Trophoblast cell (in vitro differentiated cells and primary cell): ENCODE measurements at regions not wholly inside any gene's neighbourhood (a gene's known extent, or its start where the extent isn't known, plus 50 kb on each side); places are given as distances from the start of the nearest gene placed in this dataset.
A peak's percentile ranks its signal among the peaks of the same experiment; 100 is the strongest.

Experiments
- DNase-seq, 2 donors: peaks; one replicate each; pipeline ENCODE4 v3.0.0-alpha.2; 2016
- H2AFZ ChIP-seq: 2 replicates; pipeline ENCODE4 v1.6.1; 2013; ENCODE audit warnings: low read length, moderate library complexity, mild to moderate bottlenecking; ENCODE audit not compliant: insufficient read depth, poor library complexity
- H2AK5ac ChIP-seq: 2 replicates; pipeline ENCODE4 v1.6.1; 2013; ENCODE audit warnings: mild to moderate bottlenecking, low read length
- H2BK120ac ChIP-seq: 2 replicates; pipeline ENCODE4 v1.6.1; 2013; ENCODE audit warnings: low read length, mild to moderate bottlenecking, moderate library complexity; ENCODE audit not compliant: insufficient read depth, poor library complexity
- H2BK12ac ChIP-seq: 2 replicates; pipeline ENCODE4 v1.6.1; 2013; ENCODE audit warnings: mild to moderate bottlenecking, low read length, moderate library complexity
- H2BK5ac ChIP-seq: 2 replicates; pipeline ENCODE4 v1.6.1; 2013; ENCODE audit warnings: low read length, low read depth, moderate library complexity, mild to moderate bottlenecking; ENCODE audit not compliant: poor library complexity
- H3K14ac ChIP-seq: 2 replicates; pipeline ENCODE4 v1.6.1; 2013; ENCODE audit warnings: mild to moderate bottlenecking, low read length
- H3K18ac ChIP-seq: 2 replicates; pipeline ENCODE4 v1.6.1; 2013; ENCODE audit warnings: mild to moderate bottlenecking, low read length
- H3K23ac ChIP-seq: 2 replicates; pipeline ENCODE4 v1.6.1; 2013; ENCODE audit warnings: low read length
- H3K27ac ChIP-seq: 2 replicates; pipeline ENCODE4 v1.5.1; 2013; ENCODE audit warnings: low read depth, mild to moderate bottlenecking, inconsistent platforms, low read length, moderate library complexity
- H3K27me3 ChIP-seq: 2 replicates; pipeline ENCODE4 v1.6.1; 2013; ENCODE audit warnings: inconsistent platforms, mild to moderate bottlenecking, low read length, moderate library complexity; ENCODE audit not compliant: insufficient read depth
- H3K36me3 ChIP-seq, 2 experiments: 1 replicate in 1 of 2; 2 replicates in 1 of 2; pipeline ENCODE4 v1.6.1; 2013; ENCODE audit warnings: low read length in 2 of 2, mild to moderate bottlenecking in 2 of 2, moderate library complexity in 1 of 2; ENCODE audit not compliant: insufficient read depth in 2 of 2, control insufficient read depth in 1 of 2
- H3K4ac ChIP-seq: 2 replicates; pipeline ENCODE4 v1.6.1; 2013; ENCODE audit warnings: low read depth, mild to moderate bottlenecking, low read length, moderate library complexity
- H3K4me1 ChIP-seq, 2 experiments: 1 replicate in 1 of 2; 2 replicates in 1 of 2; pipeline ENCODE4 v1.6.1; 2013; ENCODE audit warnings: low read length in 2 of 2, mild to moderate bottlenecking in 2 of 2, moderate library complexity in 1 of 2; ENCODE audit not compliant: insufficient read depth in 2 of 2, control insufficient read depth in 1 of 2
- H3K4me2 ChIP-seq: 2 replicates; pipeline ENCODE4 v1.6.1; 2013; ENCODE audit warnings: inconsistent platforms, mild to moderate bottlenecking, low read length, moderate library complexity
- H3K4me3 ChIP-seq: 2 replicates; pipeline ENCODE4 v1.5.1; 2013; ENCODE audit warnings: mild to moderate bottlenecking, low read depth, low read length, inconsistent platforms
- H3K79me1 ChIP-seq: one replicate; pipeline ENCODE4 v1.6.1; 2013; ENCODE audit warnings: low read length
- H3K79me2 ChIP-seq: 2 replicates; pipeline ENCODE4 v1.6.1; 2013; ENCODE audit warnings: low read length, mild to moderate bottlenecking; ENCODE audit not compliant: control insufficient read depth, insufficient read depth, poor library complexity
- H3K9ac ChIP-seq: 2 replicates; pipeline ENCODE4 v1.6.1; 2013; ENCODE audit warnings: mild to moderate bottlenecking, low read length
- H3K9me3 ChIP-seq: 2 replicates; pipeline ENCODE4 v1.6.1; 2013; ENCODE audit warnings: low read depth, mild to moderate bottlenecking, control low read depth, inconsistent platforms, low read length; ENCODE audit not compliant: insufficient read depth
- H4K12ac ChIP-seq: 2 replicates; pipeline ENCODE4 v1.6.1; 2013; ENCODE audit warnings: low read depth, mild to moderate bottlenecking, low read length, moderate library complexity
- H4K8ac ChIP-seq: 2 replicates; pipeline ENCODE4 v1.6.1; 2013; ENCODE audit warnings: low read depth, mild to moderate bottlenecking, low read length, moderate library complexity
- H4K91ac ChIP-seq: one replicate; pipeline ENCODE4 v1.6.1; 2013; ENCODE audit warnings: low read depth, mild to moderate bottlenecking, low read length, moderate library complexity
- WGBS: extraction: QIAGEN DNeasy Blood & Tissue Kit; methylation state at CpG from one replicate; pipeline ENCODE4 v1.1.7; 2013; ENCODE audit warnings: missing lambda C conversion rate; ENCODE audit not compliant: insufficient read length, insufficient coverage; ENCODE audit errors: extremely low coverage; 5-methylcytosine and 5-hydroxymethylcytosine counted together

- no peaks in the 10 kb centered on the region for H3K36me3 ChIP-seq
- no peaks in the 10 kb centered on the region for H3K79me1 ChIP-seq
- H3K4me1 ChIP-seq, result no peaks in the 10 kb centered on the region
- H2BK5ac ChIP-seq, result no peak overlapping the region
- no peak overlapping the region for H2BK120ac ChIP-seq
- H3K9ac ChIP-seq, result no peak overlapping the region
- H3K4ac ChIP-seq, result no peak overlapping the region
- no peak overlapping the region for H3K23ac ChIP-seq
- H4K12ac ChIP-seq, result no peak overlapping the region
- H3K27ac ChIP-seq, result no peak overlapping the region
- H4K8ac ChIP-seq, result no peak overlapping the region
- no peak overlapping the region for H3K14ac ChIP-seq
- H2BK12ac ChIP-seq, result no peak overlapping the region
- WGBS, result no CpG with 5 or more reads among the region's 10 CpGs
- no peaks in the 10 kb centered on the region for H3K79me2 ChIP-seq
- no peak overlapping the region for H2AFZ ChIP-seq
- no peak overlapping the region for H4K91ac ChIP-seq
- H3K27me3 ChIP-seq, result no peaks in the 10 kb centered on the region
- H3K4me3 ChIP-seq, result no peak overlapping the region
- no peak overlapping the region for H3K4me2 ChIP-seq
- DNase-seq, result no peak
- H3K9me3 ChIP-seq, result peaks cover 3% of the 10 kb centered on the region
- no peak overlapping the region for H2AK5ac ChIP-seq
- no peak overlapping the region for H3K18ac ChIP-seq
These were observed 84.7 kb downstream of the FOXA2 start for GRCh38 chr20:22499515-22500166.

GRCh38 chr20:22496817-22497216 lies 87.6 kb downstream of the FOXA2 start:
- no peak overlapping the region for H4K12ac ChIP-seq
- no peak overlapping the region for H4K91ac ChIP-seq
- H3K4ac ChIP-seq, result no peak overlapping the region
- H3K79me2 ChIP-seq, result no peaks in the 10 kb centered on the region
- no CpG with 5 or more reads among the region's 3 CpGs for WGBS
- no peak overlapping the region for H3K18ac ChIP-seq
- no peak overlapping the region for H2AK5ac ChIP-seq
- no peak overlapping the region for H2AFZ ChIP-seq
- H3K27ac ChIP-seq, result no peak overlapping the region
- no peaks in the 10 kb centered on the region for H3K79me1 ChIP-seq
- H3K4me1 ChIP-seq, result no peaks in the 10 kb centered on the region
- no peak overlapping the region for H4K8ac ChIP-seq
- no peak for DNase-seq
- no peak overlapping the region for H3K4me2 ChIP-seq
- no peak overlapping the region for H3K9ac ChIP-seq
- no peak overlapping the region for H2BK12ac ChIP-seq
- H3K14ac ChIP-seq, result no peak overlapping the region
- H2BK5ac ChIP-seq, result no peak overlapping the region
- no peak overlapping the region for H2BK120ac ChIP-seq
- no peaks in the 10 kb centered on the region for H3K36me3 ChIP-seq
- no peak overlapping the region for H3K23ac ChIP-seq
- H3K9me3 ChIP-seq, result peaks cover 3% of the 10 kb centered on the region
- H3K4me3 ChIP-seq, result no peak overlapping the region
- no peaks in the 10 kb centered on the region for H3K27me3 ChIP-seq

- Histone ChIP-seq H3K4me2 (no peak overlapping the region), H2AFZ (no peak overlapping the region), H3K4ac (no peak overlapping the region), H3K27me3 (no peaks in the 10 kb centered on the region), H2BK5ac (no peak overlapping the region), H4K91ac (no peak overlapping the region), H2BK12ac (no peak overlapping the region), H3K18ac (no peak overlapping the region), H3K36me3 (no peaks in the 10 kb centered on the region), H4K8ac (no peak overlapping the region), H2BK120ac (no peak overlapping the region), H4K12ac (no peak overlapping the region), H3K4me1 (no peaks in the 10 kb centered on the region), H3K23ac (no peak overlapping the region), H3K4me3 (no peak overlapping the region), H3K79me2 (no peaks in the 10 kb centered on the region), H2AK5ac (no peak overlapping the region), H3K79me1 (no peaks in the 10 kb centered on the region), H3K14ac (no peak overlapping the region), H3K27ac (no peak overlapping the region), H3K9ac (peak overlapping the region; percentile 33), H3K9me3 (peaks cover 3% of the 10 kb centered on the region)
- no CpG with 5 or more reads among the region's 2 CpGs for WGBS
- DNase-seq, result no peak
These were observed 88.6 kb downstream of the FOXA2 start for GRCh38 chr20:22495789-22496188.

GRCh38 chr20:22495172-22495571 lies 89.2 kb downstream of the FOXA2 start:
- Histone ChIP-seq H3K79me2 (no peaks in the 10 kb centered on the region), H3K4me1 (no peaks in the 10 kb centered on the region), H3K36me3 (no peaks in the 10 kb centered on the region), H3K18ac (no peak overlapping the region), H3K4ac (no peak overlapping the region), H4K91ac (no peak overlapping the region), H3K27me3 (no peaks in the 10 kb centered on the region), H2BK120ac (no peak overlapping the region), H4K8ac (no peak overlapping the region), H3K4me3 (no peak overlapping the region), H3K9ac (no peak overlapping the region), H3K9me3 (peaks cover 3% of the 10 kb centered on the region), H3K79me1 (no peaks in the 10 kb centered on the region), H2BK12ac (no peak overlapping the region), H3K27ac (no peak overlapping the region), H2AK5ac (no peak overlapping the region), H2AFZ (no peak overlapping the region), H4K12ac (no peak overlapping the region), H3K23ac (no peak overlapping the region), H3K4me2 (no peak overlapping the region), H2BK5ac (no peak overlapping the region), H3K14ac (no peak overlapping the region)
- no peak for DNase-seq
- WGBS, result no CpG with 5 or more reads among the region's 2 CpGs
